SU-DHL-6 (cell line): ENCODE measurements at regions not wholly inside any gene's neighbourhood (a gene's known extent, or its start where the extent isn't known, plus 50 kb on each side); places are given as distances from the start of the nearest gene placed in this dataset.

ENCODE experiments used
- H2AFZ ChIP-seq: fragments of 200-600 bp; sonication (generic); 2 replicates; pipeline ENCODE4 v1.6.1; 2014; ENCODE audit warnings: low read depth, mild to moderate bottlenecking, moderate library complexity, mixed read lengths, antibody characterized with exemption, low read length; ENCODE audit not compliant: severe bottlenecking
- H3F3A ChIP-seq: fragments of 200-600 bp; shearing (Covaris generic); 2 replicates; pipeline ENCODE4 v1.6.0; 2016; ENCODE audit warnings: antibody characterized with exemption, mild to moderate bottlenecking; ENCODE audit not compliant: insufficient read depth
- H3K27ac ChIP-seq: fragments of 200-600 bp; sonication (generic); 2 replicates; pipeline ENCODE4 v1.5.1; 2016; ENCODE audit warnings: low read depth, mild to moderate bottlenecking, low read length, moderate library complexity, mixed read lengths
- H3K27me3 ChIP-seq: fragments of 200-600 bp; sonication (generic), shearing (Covaris generic); 2 replicates; pipeline ENCODE4 v1.6.0; 2014; ENCODE audit warnings: mild to moderate bottlenecking, low read length
- H3K36me3 ChIP-seq: fragments of 200-600 bp; sonication (generic); 2 replicates; pipeline ENCODE4 v1.6.1; 2014; ENCODE audit warnings: mild to moderate bottlenecking, low read length, mixed read lengths
- H3K4me2 ChIP-seq: fragments of 300-600, 200-600 bp; shearing (Covaris generic), sonication (generic); 2 replicates; pipeline ENCODE4 v1.6.0; 2014; ENCODE audit warnings: low read length, low read depth, mild to moderate bottlenecking; ENCODE audit not compliant: poor library complexity, severe bottlenecking
- H3K4me3 ChIP-seq: fragments of 200-600 bp; sonication (generic); 2 replicates; pipeline ENCODE4 v1.5.1; 2014; ENCODE audit warnings: antibody characterized with exemption, low read length, mild to moderate bottlenecking, mixed read lengths; ENCODE audit not compliant: insufficient read depth, poor library complexity, severe bottlenecking
- H3K79me2 ChIP-seq: fragments of 200-600 bp; sonication (generic); 2 replicates; pipeline ENCODE4 v1.6.1; 2014; ENCODE audit warnings: mild to moderate bottlenecking, low read length, moderate library complexity; ENCODE audit not compliant: insufficient read depth
- H3K9ac ChIP-seq: fragments of 200-600 bp; sonication (generic); 2 replicates; pipeline ENCODE4 v1.7.0; 2014; ENCODE audit warnings: mild to moderate bottlenecking, low read length
- H3K9me2 ChIP-seq: fragments of 200-600 bp; sonication (generic); replicated peaks from 2 replicates; pipeline ENCODE4 v1.6.1; 2014; ENCODE audit warnings: low read length; ENCODE audit not compliant: insufficient read depth
- H3K9me3 ChIP-seq: fragments of 200-600 bp; sonication (generic); 2 replicates; pipeline ENCODE4 v1.6.1; 2014; ENCODE audit warnings: low read length, mixed read lengths; ENCODE audit not compliant: insufficient read depth
- H4K20me1 ChIP-seq: fragments of 200-600 bp; sonication (generic); 2 replicates; pipeline ENCODE4 v1.6.1; 2014; ENCODE audit warnings: low read depth, mild to moderate bottlenecking, antibody characterized with exemption, low read length, moderate library complexity, mixed read lengths
- CTCF ChIP-seq: fragments of 200-600 bp; sonication (generic); IDR thresholded peaks from one replicate; pipeline ENCODE4 v1.5.1; 2017; ENCODE audit warnings: antibody characterized with exemption, mild to moderate bottlenecking, low read length, moderate library complexity; ENCODE audit not compliant: insufficient read depth, poor library complexity, severe bottlenecking
- EZH2phosphoT487 ChIP-seq: fragments of 200-600 bp; sonication (generic), shearing (Covaris generic); conservative IDR thresholded peaks from 2 replicates; pipeline ENCODE4 v1.6.1; 2018; ENCODE audit warnings: mild to moderate bottlenecking, antibody characterized with exemption, low read length, moderate library complexity, mixed read lengths

- Histone ChIP-seq H3K4me2 (no peak overlapping the region), H3F3A (no peaks in the 10 kb centered on the region), H3K9ac (no peak overlapping the region), H3K4me3 (no peak overlapping the region), H3K9me3 (no peaks in the 10 kb centered on the region), H3K79me2 (no peaks in the 10 kb centered on the region), H4K20me1 (no peaks in the 10 kb centered on the region), H3K36me3 (no peaks in the 10 kb centered on the region), H2AFZ (no peak overlapping the region), H3K27me3 (no peaks in the 10 kb centered on the region), H3K9me2 (no peaks in the 10 kb centered on the region), H3K27ac (no peak overlapping the region)
- TF ChIP-seq EZH2phosphoT487 (no peak), CTCF (no peak)
Observed at GRCh38 chr1:30257322-30257721, 466.1 kb downstream of the MATN1 start.

- H3K4me3 ChIP-seq = no peak overlapping the region
- TF ChIP-seq EZH2phosphoT487 (no peak), CTCF (no peak)
Observed at GRCh38 chr1:30256911-30257310, 466.5 kb downstream of the MATN1 start.

GRCh38 chr1:30255111-30255724 lies 468.2 kb downstream of the MATN1 start:
- H3K9ac ChIP-seq = no peak overlapping the region
- H3F3A ChIP-seq = no peaks in the 10 kb centered on the region
- H3K36me3 ChIP-seq = no peaks in the 10 kb centered on the region
- no peaks in the 10 kb centered on the region for H4K20me1 ChIP-seq
- H3K27ac ChIP-seq = no peak overlapping the region
- no peak overlapping the region for H2AFZ ChIP-seq
- H3K79me2 ChIP-seq = no peaks in the 10 kb centered on the region
- no peaks in the 10 kb centered on the region for H3K27me3 ChIP-seq
- TF ChIP-seq CTCF = no peak
- no peak for TF ChIP-seq EZH2phosphoT487
- H3K9me2 ChIP-seq = no peaks in the 10 kb centered on the region
- H3K4me3 ChIP-seq = no peak overlapping the region
- no peak overlapping the region for H3K4me2 ChIP-seq
- H3K9me3 ChIP-seq = no peaks in the 10 kb centered on the region

More at GRCh38 chr1:30256911-30257310, 466.5 kb downstream of the MATN1 start:
- no peak overlapping the region for H3K4me2 ChIP-seq
- H3K27ac ChIP-seq = no peak overlapping the region
- H3K79me2 ChIP-seq = no peaks in the 10 kb centered on the region
- no peaks in the 10 kb centered on the region for H3K9me2 ChIP-seq
- H3K36me3 ChIP-seq = no peaks in the 10 kb centered on the region
- no peaks in the 10 kb centered on the region for H3F3A ChIP-seq
- no peak overlapping the region for H2AFZ ChIP-seq
- no peak overlapping the region for H3K9ac ChIP-seq
- no peaks in the 10 kb centered on the region for H4K20me1 ChIP-seq
- no peaks in the 10 kb centered on the region for H3K27me3 ChIP-seq
- no peaks in the 10 kb centered on the region for H3K9me3 ChIP-seq
